ENCODE measurements at regions not wholly inside any gene's neighbourhood (a gene's known extent, or its start where the extent isn't known, plus 50 kb on each side); places are given as distances from the start of the nearest gene placed in this dataset.

DNA sequence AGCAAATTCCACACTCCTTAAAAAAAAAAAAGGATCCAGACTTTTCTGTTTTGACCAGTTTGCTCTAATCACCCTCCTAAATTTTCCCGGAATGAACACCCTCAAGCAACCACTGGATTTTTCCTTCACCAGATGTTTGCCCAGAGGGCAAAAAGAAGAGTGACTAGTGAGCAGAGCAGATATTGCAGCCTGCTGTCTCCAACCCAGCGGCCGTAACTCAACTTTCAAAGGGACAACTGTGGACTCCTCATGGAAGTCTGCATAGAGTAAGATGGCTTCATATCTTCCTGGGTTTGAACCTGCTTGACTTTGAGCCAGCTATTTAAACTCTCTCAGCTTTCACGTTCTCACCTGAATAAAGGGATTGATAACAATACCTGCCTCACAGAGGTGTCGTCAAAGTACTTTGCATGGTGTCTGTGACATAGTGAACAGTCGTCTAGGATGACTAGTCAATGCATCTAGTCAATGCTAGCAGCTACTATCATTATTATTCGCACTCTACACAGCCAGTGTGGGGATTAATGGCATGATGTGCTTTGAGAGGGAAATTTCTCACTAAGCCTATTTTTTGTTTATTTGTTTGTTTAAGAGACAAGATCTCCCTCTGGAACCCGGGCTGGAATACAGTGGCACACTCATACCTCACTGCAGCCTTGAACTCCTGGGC is 92.2 kb upstream of the HIVEP1 start:
- DNase-seq, result no peak
- no peaks in the 10 kb centered on the region for H3K36me3 ChIP-seq
- intact Hi-C loops (cut with DNase I), result no loop called here
- no peaks in the 10 kb centered on the region for H3K4me1 ChIP-seq
- no peaks in the 10 kb centered on the region for H3K9me3 ChIP-seq
- WGBS, 2 donors, result 89 to 91% methylated on average over 8 of the region's 8 CpGs
- no peak overlapping the region for H3K27ac ChIP-seq
- no peaks in the 10 kb centered on the region for H3K27me3 ChIP-seq
- H3K4me3 ChIP-seq (replicated peaks in 1 of 3), result no peak overlapping the region
- TF ChIP-seq, protein P1, sequence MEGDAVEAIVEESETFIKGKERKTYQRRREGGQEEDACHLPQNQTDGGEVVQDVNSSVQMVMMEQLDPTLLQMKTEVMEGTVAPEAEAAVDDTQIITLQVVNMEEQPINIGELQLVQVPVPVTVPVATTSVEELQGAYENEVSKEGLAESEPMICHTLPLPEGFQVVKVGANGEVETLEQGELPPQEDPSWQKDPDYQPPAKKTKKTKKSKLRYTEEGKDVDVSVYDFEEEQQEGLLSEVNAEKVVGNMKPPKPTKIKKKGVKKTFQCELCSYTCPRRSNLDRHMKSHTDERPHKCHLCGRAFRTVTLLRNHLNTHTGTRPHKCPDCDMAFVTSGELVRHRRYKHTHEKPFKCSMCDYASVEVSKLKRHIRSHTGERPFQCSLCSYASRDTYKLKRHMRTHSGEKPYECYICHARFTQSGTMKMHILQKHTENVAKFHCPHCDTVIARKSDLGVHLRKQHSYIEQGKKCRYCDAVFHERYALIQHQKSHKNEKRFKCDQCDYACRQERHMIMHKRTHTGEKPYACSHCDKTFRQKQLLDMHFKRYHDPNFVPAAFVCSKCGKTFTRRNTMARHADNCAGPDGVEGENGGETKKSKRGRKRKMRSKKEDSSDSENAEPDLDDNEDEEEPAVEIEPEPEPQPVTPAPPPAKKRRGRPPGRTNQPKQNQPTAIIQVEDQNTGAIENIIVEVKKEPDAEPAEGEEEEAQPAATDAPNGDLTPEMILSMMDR (IDR thresholded peaks at IDR 0.05), result no peak
- no peak for TF ChIP-seq POLR2A (IDR thresholded peaks at IDR 0.05)

DNA sequence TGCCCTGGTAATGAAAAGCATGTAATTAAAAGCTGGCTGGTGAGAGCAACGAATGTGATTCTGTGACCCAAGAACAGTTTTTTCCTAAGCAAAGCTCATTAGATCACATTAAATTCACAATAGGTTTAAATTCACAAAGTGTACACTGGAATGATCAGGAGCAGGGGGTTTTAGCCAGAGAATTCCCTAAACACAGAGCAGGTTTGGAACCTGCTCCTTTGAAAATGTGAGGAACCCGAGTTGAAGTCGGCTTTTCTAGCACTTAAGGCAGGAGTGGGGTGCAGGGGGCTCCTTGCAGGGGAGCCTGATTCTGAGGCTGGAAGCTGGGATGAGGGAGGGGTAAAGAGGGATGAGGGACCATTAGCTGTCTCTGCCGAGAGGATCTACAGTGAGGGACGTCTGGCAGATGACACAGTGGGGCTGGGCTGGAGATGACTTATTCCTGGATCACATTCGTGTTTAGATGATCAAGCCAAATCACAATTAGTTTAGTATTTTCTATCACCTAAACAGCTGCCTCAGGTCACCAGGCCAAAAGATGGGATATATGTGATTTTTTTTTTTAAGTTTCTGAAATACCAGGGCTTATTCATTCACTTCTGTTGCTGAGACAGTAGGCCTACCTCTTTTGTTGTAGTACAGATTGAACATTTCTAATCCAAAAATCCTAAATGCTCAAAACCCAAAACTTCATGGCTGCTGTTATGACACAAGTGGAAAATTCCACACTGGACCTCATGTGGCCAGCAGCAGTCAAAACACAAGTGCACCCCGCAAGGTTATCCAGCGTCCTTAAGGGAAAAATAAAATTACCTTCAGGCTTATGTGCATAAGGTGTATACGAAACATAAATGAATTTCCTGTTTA is 93.1 kb upstream of the HIVEP1 start:
- TF ChIP-seq POLR2A (IDR thresholded peaks at IDR 0.05), result no peak
- TF ChIP-seq, protein P1 (IDR thresholded peaks at IDR 0.05), result no peak
- Histone ChIP-seq H3K36me3 (no peaks in the 10 kb centered on the region), H3K27ac (no peak overlapping the region), H3K4me1 (no peaks in the 10 kb centered on the region), H3K4me3 (replicated peaks in 1 of 3) (no peak overlapping the region), H3K9me3 (no peaks in the 10 kb centered on the region), H3K27me3 (no peaks in the 10 kb centered on the region)
- intact Hi-C loops (cut with DNase I), result no loop called here
- WGBS, 2 donors, result 75 to 83% methylated on average over 9 of the region's 9 CpGs
- DNase-seq, result no peak

DNA sequence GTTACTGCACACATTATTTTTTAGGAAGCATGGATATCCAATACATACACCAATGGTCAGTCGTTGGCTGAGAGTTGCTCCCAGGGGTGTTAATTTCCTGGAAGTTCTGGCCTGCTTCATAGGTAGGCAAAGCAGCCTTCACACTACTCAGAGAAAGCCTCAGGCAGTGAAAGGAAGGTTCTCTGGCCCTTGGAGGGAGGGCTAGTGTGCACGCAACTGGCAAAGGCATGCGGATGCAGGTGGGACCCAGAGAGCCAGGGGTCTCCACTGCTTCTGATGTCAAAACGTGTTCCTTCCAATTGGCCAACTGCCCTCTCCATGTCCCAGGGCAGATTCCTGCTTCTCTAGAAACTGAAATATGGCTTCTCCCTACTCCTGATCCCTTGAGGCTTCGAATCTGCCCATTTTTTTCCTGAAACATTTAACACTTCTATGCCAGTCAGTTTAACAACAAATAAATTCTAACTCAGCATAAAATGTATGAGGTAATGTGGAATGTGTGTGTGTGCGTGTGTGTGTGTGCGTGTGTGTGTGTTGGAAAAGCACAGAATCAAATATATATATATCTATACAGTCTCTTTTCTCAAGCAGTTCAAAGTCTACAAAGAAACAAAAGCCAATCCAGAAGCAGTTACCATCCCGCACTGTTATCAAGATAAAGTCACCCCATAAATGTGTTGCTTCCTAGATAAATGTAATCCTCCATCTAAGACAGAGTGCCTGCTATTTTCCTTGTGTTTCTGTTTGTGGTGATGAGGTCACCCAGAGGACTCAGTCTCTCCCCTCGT is 94.0 kb upstream of the HIVEP1 start:
- H3K27ac ChIP-seq, result no peak overlapping the region
- H3K9me3 ChIP-seq, result no peaks in the 10 kb centered on the region
- no peak for DNase-seq
- intact Hi-C loops (cut with DNase I), result no loop called here
- H3K4me1 ChIP-seq, result no peaks in the 10 kb centered on the region
- no peaks in the 10 kb centered on the region for H3K27me3 ChIP-seq
- H3K36me3 ChIP-seq, result no peaks in the 10 kb centered on the region
- no peak overlapping the region for H3K4me3 ChIP-seq (replicated peaks in 1 of 3)
- TF ChIP-seq, protein P1 (IDR thresholded peaks at IDR 0.05), result no peak
- no peak for TF ChIP-seq POLR2A (IDR thresholded peaks at IDR 0.05)
- WGBS, 2 donors, result 78 to 84% methylated on average over 9 of the region's 9 CpGs

DNA sequence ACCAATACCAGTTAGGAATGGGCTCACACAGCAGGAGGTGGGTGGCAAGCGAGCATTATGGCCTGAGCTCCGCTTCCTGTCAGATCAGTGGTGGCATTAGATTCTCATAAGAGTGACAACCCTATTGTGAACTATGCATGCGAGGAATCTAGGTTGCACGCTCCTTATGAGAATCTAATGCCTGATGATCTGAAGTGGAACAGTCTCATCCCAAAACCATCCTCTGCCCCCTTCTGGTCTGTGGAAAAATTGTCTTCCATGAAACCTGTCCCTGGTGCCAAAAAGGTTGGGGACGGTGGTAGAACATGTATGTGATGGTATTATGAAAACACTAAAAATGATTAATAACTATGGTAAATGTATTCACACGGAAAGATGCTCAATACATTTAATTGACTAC is 99.7 kb upstream of the HIVEP1 start:
- no peaks in the 10 kb centered on the region for H3K27me3 ChIP-seq
- no peak for TF ChIP-seq POLR2A (IDR thresholded peaks at IDR 0.05)
- TF ChIP-seq, protein P1 (IDR thresholded peaks at IDR 0.05), result peak in 1 of 6 experiments; percentile 7
- H3K4me3 ChIP-seq (replicated peaks in 1 of 3), result no peak overlapping the region
- DNase-seq, result no peak
- H3K27ac ChIP-seq, result no peak overlapping the region
- intact Hi-C loops (cut with DNase I), result no loop called here
- 88 to 95% methylated on average over 6 of the region's 6 CpGs for WGBS, 2 donors
- no peaks in the 10 kb centered on the region for H3K4me1 ChIP-seq
- H3K36me3 ChIP-seq, result no peaks in the 10 kb centered on the region
- no peaks in the 10 kb centered on the region for H3K9me3 ChIP-seq

Measured in thyroid gland (tissue), 4 donors.